Neural cell (in vitro differentiated cells): ENCODE measurements at regions not wholly inside any gene's neighbourhood (a gene's known extent, or its start where the extent isn't known, plus 50 kb on each side); places are given as distances from the start of the nearest gene placed in this dataset.

Experiments
- CTCF ChIP-seq: fragments of 450-650 bp; IDR thresholded peaks from 2 replicates; pipeline ENCODE4 v1.5.1; 2014; ENCODE audit warnings: antibody characterized with exemption, mild to moderate bottlenecking, moderate library complexity; ENCODE audit not compliant: poor library complexity, severe bottlenecking
- EP300 ChIP-seq: fragments of 450-650 bp; conservative IDR thresholded peaks from 2 replicates; pipeline ENCODE4 v1.6.1; 2014; ENCODE audit warnings: antibody characterized with exemption, mild to moderate bottlenecking, moderate library complexity; ENCODE audit not compliant: poor library complexity, severe bottlenecking
- EZH2 ChIP-seq: fragments of 200-600, 300-800 bp; shearing (Covaris generic), sonication (generic); IDR thresholded peaks from 2 replicates; pipeline ENCODE4 v1.6.1; 2014; ENCODE audit warnings: antibody characterized with exemption, low read length, borderline replicate concordance, mild to moderate bottlenecking; ENCODE audit not compliant: insufficient read depth, poor library complexity, severe bottlenecking
- MXI1 ChIP-seq: fragments of 450-650 bp; conservative IDR thresholded peaks from 2 replicates; pipeline ENCODE4 v1.6.1; 2014; ENCODE audit warnings: antibody characterized with exemption, mild to moderate bottlenecking; ENCODE audit not compliant: poor library complexity, severe bottlenecking
- POLR2AphosphoS5 ChIP-seq: IDR thresholded peaks from 2 replicates; pipeline ENCODE4 v1.6.1; 2012
- RAD21 ChIP-seq: fragments of 450-650 bp; conservative IDR thresholded peaks from 2 replicates; pipeline ENCODE4 v1.6.1; 2014; ENCODE audit warnings: antibody characterized with exemption, mild to moderate bottlenecking, moderate library complexity
- REST ChIP-seq: IDR thresholded peaks from 2 replicates; pipeline ENCODE4 v1.6.1; 2012; ENCODE audit warnings: borderline replicate concordance
- SMC3 ChIP-seq: fragments of 450-650 bp; conservative IDR thresholded peaks from 2 replicates; pipeline ENCODE4 v1.6.1; 2014; ENCODE audit warnings: antibody characterized with exemption, mild to moderate bottlenecking, moderate library complexity; ENCODE audit not compliant: poor library complexity
- TAF1 ChIP-seq: IDR thresholded peaks from 2 replicates; pipeline ENCODE4 v1.6.1; 2012; ENCODE audit warnings: low read depth

GRCh38 chr3:124566701-124567100 is 163.6 kb upstream of the UMPS start:
- no peak for TF ChIP-seq CTCF
- no peak for TF ChIP-seq POLR2AphosphoS5
- no peak for TF ChIP-seq EZH2
- no peak for TF ChIP-seq MXI1
- TF ChIP-seq SMC3, result no peak
- TF ChIP-seq EP300, result no peak
- no peak for TF ChIP-seq RAD21
- TF ChIP-seq TAF1, result no peak
- TF ChIP-seq REST, result no peak
